ENCODE measurements at regions not wholly inside any gene's neighbourhood (a gene's known extent, or its start where the extent isn't known, plus 50 kb on each side); places are given as distances from the start of the nearest gene placed in this dataset.

GRCh38 chr3:71907996-71908395, 123.0 kb upstream of the PROK2 start (continued):
- no peak for TF ChIP-seq CHD7 (IDR thresholded peaks at IDR 0.05; ENCODE audit: insufficient replicate concordance, low read length)
- TF ChIP-seq GABPA (IDR thresholded peaks at IDR 0.05; ENCODE audit: borderline replicate concordance, insufficient read depth, low read length): no peak
- TF ChIP-seq NRF1 (IDR thresholded peaks at IDR 0.05; ENCODE audit: low read depth, low read length): no peak
- no peak for TF ChIP-seq EZH2 (IDR thresholded peaks at IDR 0.05; ENCODE audit: low read depth, low read length, severe bottlenecking)
- TF ChIP-seq TCF12 (IDR thresholded peaks at IDR 0.05; ENCODE audit: low read depth, low read length): no peak
- no peak for TF ChIP-seq SIX5 (IDR thresholded peaks at IDR 0.05; ENCODE audit: low read depth, low read length)
- no peak for TF ChIP-seq JUN (IDR thresholded peaks at IDR 0.05; ENCODE audit: low read depth, low read length)
- no peak for TF ChIP-seq RAD21 (IDR thresholded peaks at IDR 0.05 in 1 of 2, conservative IDR thresholded peaks at IDR 0.05 in 1 of 2; ENCODE audit: low read depth in 2 of 2, low read length in 2 of 2)
- TF ChIP-seq USF2 (IDR thresholded peaks at IDR 0.05; ENCODE audit: low read length): no peak
- no peak for TF ChIP-seq HDAC2 (IDR thresholded peaks at IDR 0.05; ENCODE audit: borderline replicate concordance in 1 of 2, low read depth in 2 of 2, low read length in 2 of 2)

Data from H1 (cell line).